ENCODE measurements at regions not wholly inside any gene's neighbourhood (a gene's known extent, or its start where the extent isn't known, plus 50 kb on each side); places are given as distances from the start of the nearest gene placed in this dataset.

GRCh38 chr2:168340931-168341330 lies 93.5 kb upstream of the STK39 start:
- no peak for DNase-seq

- DNase-seq, result no peak
Observed at GRCh38 chr2:168343586-168343985, 96.2 kb upstream of the STK39 start.

GRCh38 chr2:168344706-168345105 lies 97.3 kb upstream of the STK39 start:
- no peak for DNase-seq

GRCh38 chr2:168345601-168346000 lies 98.2 kb upstream of the STK39 start:
- no peak for DNase-seq

- DNase-seq, result peak; percentile 94
Observed at GRCh38 chr2:168346725-168347477, 99.5 kb upstream of the STK39 start.

GRCh38 chr2:168348076-168348475 lies 100.7 kb upstream of the STK39 start:
- peak; percentile 52 for DNase-seq

GRCh38 chr2:168350380-168350779 lies 103.0 kb upstream of the STK39 start:
- no peak for DNase-seq

- DNase-seq, result no peak
Observed at GRCh38 chr2:168353251-168353650, 102.8 kb upstream of the CERS6 start.

GRCh38 chr2:168354499-168354898 lies 101.6 kb upstream of the CERS6 start:
- DNase-seq, result no peak

GRCh38 chr2:168355121-168355520 lies 101.0 kb upstream of the CERS6 start:
- no peak for DNase-seq

GRCh38 chr2:168355779-168356476 lies 100.1 kb upstream of the CERS6 start:
- no peak for DNase-seq

- no peak for DNase-seq
Observed at GRCh38 chr2:168356477-168356835, 99.6 kb upstream of the CERS6 start.

GRCh38 chr2:168357797-168358472 lies 98.1 kb upstream of the CERS6 start:
- DNase-seq, result no peak

GRCh38 chr2:168359082-168359481 lies 97.0 kb upstream of the CERS6 start:
- DNase-seq, result no peak

- no peak for DNase-seq
Observed at GRCh38 chr2:168363347-168364092, 92.6 kb upstream of the CERS6 start.

GRCh38 chr2:168365094-168365621 lies 90.9 kb upstream of the CERS6 start:
- DNase-seq, result no peak

- peak; percentile 30 for DNase-seq
Observed at GRCh38 chr2:168369031-168369430, 87.0 kb upstream of the CERS6 start.

GRCh38 chr2:168371273-168372019 lies 84.6 kb upstream of the CERS6 start:
- DNase-seq, result no peak

GRCh38 chr2:168373468-168373867 lies 82.6 kb upstream of the CERS6 start:
- DNase-seq, result no peak

GRCh38 chr2:168375195-168375798 lies 80.8 kb upstream of the CERS6 start:
- no peak for DNase-seq

GRCh38 chr2:168378960-168379669 lies 77.0 kb upstream of the CERS6 start:
- no peak for DNase-seq
